WI38 (cell line): ENCODE measurements at regions not wholly inside any gene's neighbourhood (a gene's known extent, or its start where the extent isn't known, plus 50 kb on each side); places are given as distances from the start of the nearest gene placed in this dataset.
"Not testable (repeated sequence)": the region's sequence is repeated elsewhere in the genome, so short reads cannot be mapped to it uniquely, and the experiment has no call there.

Source experiments
- H3K4me3 ChIP-seq: 2 replicates; pipeline ENCODE4 v1.5.1; 2011; ENCODE audit warnings: low read depth, mild to moderate bottlenecking, control low read depth, low read length
- CTCF ChIP-seq: IDR thresholded peaks from 2 replicates; pipeline ENCODE4 v1.5.1; 2012; ENCODE audit warnings: low read depth, mild to moderate bottlenecking, control low read depth, low read length

GRCh38 chr4:100630341-100630740 lies 112.5 kb upstream of the EMCN start:
- no peak for TF ChIP-seq CTCF
- no peak overlapping the region for H3K4me3 ChIP-seq

- H3K4me3 ChIP-seq: no peak overlapping the region
- no peak for TF ChIP-seq CTCF
Observed at GRCh38 chr4:100609810-100610209, 92.0 kb upstream of the EMCN start.

- not testable (repeated sequence) for H3K4me3 ChIP-seq
Observed at GRCh38 chr4:100608651-100609050, 90.8 kb upstream of the EMCN start.

GRCh38 chr4:100605144-100605543 lies 87.3 kb upstream of the EMCN start:
- no peak overlapping the region for H3K4me3 ChIP-seq
- no peak for TF ChIP-seq CTCF

GRCh38 chr4:100593935-100594334 lies 76.1 kb upstream of the EMCN start:
- no peak overlapping the region for H3K4me3 ChIP-seq
- TF ChIP-seq CTCF: no peak

GRCh38 chr4:100591161-100591876 lies 73.5 kb upstream of the EMCN start:
- H3K4me3 ChIP-seq: no peak overlapping the region
- TF ChIP-seq CTCF: no peak

GRCh38 chr4:100590325-100590724 lies 72.5 kb upstream of the EMCN start:
- no peak overlapping the region for H3K4me3 ChIP-seq
- no peak for TF ChIP-seq CTCF

GRCh38 chr4:100588076-100588475 lies 70.3 kb upstream of the EMCN start:
- TF ChIP-seq CTCF: no peak
- H3K4me3 ChIP-seq: no peak overlapping the region
